H9 (cell line): ENCODE measurements at regions not wholly inside any gene's neighbourhood (a gene's known extent, or its start where the extent isn't known, plus 50 kb on each side); places are given as distances from the start of the nearest gene placed in this dataset.

Source experiments
- DNase-seq: peaks from one replicate; pipeline ENCODE4 v3.0.0-alpha.2; 2017
- H2AFZ ChIP-seq: one replicate; pipeline ENCODE4 v1.6.1; 2013; ENCODE audit warnings: mild to moderate bottlenecking, low read length, control low read depth, moderate library complexity
- H2AK5ac ChIP-seq: 2 replicates; pipeline ENCODE4 v1.6.1; 2013; ENCODE audit warnings: low read length, control low read depth, mixed read lengths; ENCODE audit not compliant: insufficient read length
- H2BK120ac ChIP-seq: one replicate; pipeline ENCODE4 v1.6.1; 2013; ENCODE audit warnings: low read depth, mild to moderate bottlenecking, low read length, control low read depth, inconsistent platforms; ENCODE audit not compliant: poor library complexity, severe bottlenecking
- H2BK12ac ChIP-seq: 2 replicates; pipeline ENCODE4 v1.6.1; 2013; ENCODE audit warnings: low read length, control low read depth, mixed read lengths, low read depth; ENCODE audit not compliant: insufficient read length
- H2BK15ac ChIP-seq: 2 replicates; pipeline ENCODE4 v1.6.1; 2013; ENCODE audit warnings: low read depth, low read length, control low read depth
- H2BK20ac ChIP-seq: one replicate; pipeline ENCODE4 v1.6.1; 2013; ENCODE audit warnings: low read depth, mild to moderate bottlenecking, low read length, control low read depth, inconsistent platforms; ENCODE audit not compliant: poor library complexity, severe bottlenecking
- H2BK5ac ChIP-seq: 2 replicates; pipeline ENCODE4 v1.6.1; 2013; ENCODE audit warnings: low read length, control low read depth, mixed read lengths; ENCODE audit not compliant: insufficient read length
- H3K14ac ChIP-seq: 2 replicates; pipeline ENCODE4 v1.6.1; 2013; ENCODE audit warnings: low read length, control low read depth; ENCODE audit not compliant: insufficient read depth
- H3K18ac ChIP-seq: 2 replicates; pipeline ENCODE4 v1.6.1; 2013; ENCODE audit warnings: low read depth, mild to moderate bottlenecking, mixed read lengths, low read length, control low read depth; ENCODE audit not compliant: insufficient read length
- H3K23ac ChIP-seq: 2 replicates; pipeline ENCODE4 v1.6.1; 2013; ENCODE audit warnings: low read length, control low read depth, mixed read lengths, low read depth; ENCODE audit not compliant: insufficient read length
- H3K23me2 ChIP-seq: 2 replicates; pipeline ENCODE4 v1.6.1; 2013; ENCODE audit warnings: low read depth, mild to moderate bottlenecking, mixed read lengths, low read length, control low read depth; ENCODE audit not compliant: insufficient read length, poor library complexity, severe bottlenecking
- H3K27ac ChIP-seq: 2 replicates; pipeline ENCODE4 v1.5.1; 2013; ENCODE audit warnings: low read length, control low read depth, mixed read lengths, low read depth; ENCODE audit not compliant: insufficient read length
- H3K27me3 ChIP-seq: 2 replicates; pipeline ENCODE4 v1.6.1; 2013; ENCODE audit warnings: low read length, control low read depth, inconsistent platforms; ENCODE audit not compliant: insufficient read depth
- H3K4ac ChIP-seq: 2 replicates; pipeline ENCODE4 v1.6.1; 2013; ENCODE audit warnings: low read depth, mild to moderate bottlenecking, control low read depth, inconsistent platforms, low read length, moderate library complexity
- H3K4me1 ChIP-seq: 2 replicates; pipeline ENCODE4 v1.6.1; 2013; ENCODE audit warnings: low read length, control low read depth, inconsistent platforms; ENCODE audit not compliant: insufficient read depth
- H3K4me2 ChIP-seq: 2 replicates; pipeline ENCODE4 v1.6.1; 2013; ENCODE audit warnings: low read length, control low read depth, mixed read lengths; ENCODE audit not compliant: insufficient read length, insufficient read depth
- H3K56ac ChIP-seq: 2 replicates; pipeline ENCODE4 v1.6.1; 2013; ENCODE audit warnings: low read depth, mild to moderate bottlenecking, mixed read lengths, low read length, control low read depth; ENCODE audit not compliant: insufficient read length
- H3K79me1 ChIP-seq: 2 replicates; pipeline ENCODE4 v1.6.1; 2013; ENCODE audit warnings: low read depth, mild to moderate bottlenecking, moderate library complexity, low read length, control low read depth, inconsistent platforms; ENCODE audit not compliant: insufficient read depth, poor library complexity, severe bottlenecking
- H3K79me2 ChIP-seq: 2 replicates; pipeline ENCODE4 v1.6.1; 2013; ENCODE audit warnings: low read length, control low read depth, inconsistent platforms; ENCODE audit not compliant: insufficient read depth
- H3K9ac ChIP-seq: 2 replicates; pipeline ENCODE4 v1.6.1; 2013; ENCODE audit warnings: low read length, control low read depth, mixed read lengths; ENCODE audit not compliant: insufficient read length; ENCODE audit errors: extremely low read depth
- H3K9me3 ChIP-seq: one replicate; pipeline ENCODE4 v1.6.1; 2013; ENCODE audit warnings: low read depth, low read length, inconsistent platforms; ENCODE audit not compliant: control insufficient read depth
- H3T11ph ChIP-seq: one replicate; pipeline ENCODE4 v1.6.1; 2013; ENCODE audit warnings: mild to moderate bottlenecking, low read length, control low read depth, inconsistent platforms
- H4K20me1 ChIP-seq: one replicate; pipeline ENCODE4 v1.6.1; 2013; ENCODE audit not compliant: control insufficient read depth, insufficient read length, insufficient read depth
- H4K5ac ChIP-seq: 2 replicates; pipeline ENCODE4 v1.6.1; 2013; ENCODE audit warnings: low read depth, mild to moderate bottlenecking, mixed read lengths, low read length, control low read depth; ENCODE audit not compliant: insufficient read length
- H4K8ac ChIP-seq: replicated peaks from 2 replicates; pipeline ENCODE4 v1.6.1; 2013; ENCODE audit warnings: low read length, control low read depth, mixed read lengths, low read depth; ENCODE audit not compliant: insufficient read length
- H4K91ac ChIP-seq: 2 replicates; pipeline ENCODE4 v1.6.1; 2013; ENCODE audit warnings: low read depth, mild to moderate bottlenecking, moderate library complexity, mixed read lengths, low read length, control low read depth; ENCODE audit not compliant: insufficient read length
- H3K27ac Mint-ChIP-seq, 3 experiments: 2 replicates in 2 of 3; 3 replicates in 1 of 3; pipeline ENCODE4 v1.8.0; 2020 to 2021; ENCODE audit warnings: mixed read lengths in 3 of 3, mild to moderate bottlenecking in 1 of 3, moderate library complexity in 1 of 3
- H3K27me3 Mint-ChIP-seq: 2 replicates; pipeline ENCODE4 v1.8.0; 2021; ENCODE audit warnings: low read depth, mild to moderate bottlenecking, moderate library complexity, mixed read lengths
- H3K36me3 Mint-ChIP-seq, 3 experiments: 2 replicates in 2 of 3; 3 replicates in 1 of 3; pipeline ENCODE4 v1.8.0; 2020 to 2021; ENCODE audit warnings: low read depth in 3 of 3, mixed read lengths in 3 of 3; ENCODE audit not compliant: insufficient read depth in 1 of 3
- H3K4me1 Mint-ChIP-seq, 2 experiments: 2 replicates each; pipeline ENCODE4 v1.8.0; 2020; ENCODE audit warnings: mixed read lengths in 2 of 2
- H3K4me3 Mint-ChIP-seq, 2 experiments: 2 replicates in 1 of 2; 3 replicates in 1 of 2; pipeline ENCODE4 v1.8.0; 2020 to 2021; ENCODE audit warnings: mild to moderate bottlenecking in 2 of 2, mixed read lengths in 2 of 2, moderate library complexity in 1 of 2
- H3K9me3 Mint-ChIP-seq, 2 experiments: 2 replicates in 1 of 2; 3 replicates in 1 of 2; pipeline ENCODE4 v1.8.0; 2020; ENCODE audit warnings: mild to moderate bottlenecking in 2 of 2, mixed read lengths in 2 of 2, moderate library complexity in 1 of 2
- WGBS: extraction: QIAGEN DNeasy Blood & Tissue Kit; methylation state at CpG from one replicate; pipeline ENCODE4 v1.1.7; 2013; ENCODE audit warnings: missing lambda C conversion rate, low lambda C conversion rate, mixed read lengths; ENCODE audit not compliant: insufficient read length; ENCODE audit errors: extremely low coverage; 5-methylcytosine and 5-hydroxymethylcytosine counted together
- TF ChIP-seq, protein P1 (sequence below): fragments of 200-600 bp; sonication (generic); conservative IDR thresholded peaks from 3 replicates; pipeline ENCODE4 v1.8.0; 2021; ENCODE audit warnings: antibody characterized with exemption, mild to moderate bottlenecking

DNA sequence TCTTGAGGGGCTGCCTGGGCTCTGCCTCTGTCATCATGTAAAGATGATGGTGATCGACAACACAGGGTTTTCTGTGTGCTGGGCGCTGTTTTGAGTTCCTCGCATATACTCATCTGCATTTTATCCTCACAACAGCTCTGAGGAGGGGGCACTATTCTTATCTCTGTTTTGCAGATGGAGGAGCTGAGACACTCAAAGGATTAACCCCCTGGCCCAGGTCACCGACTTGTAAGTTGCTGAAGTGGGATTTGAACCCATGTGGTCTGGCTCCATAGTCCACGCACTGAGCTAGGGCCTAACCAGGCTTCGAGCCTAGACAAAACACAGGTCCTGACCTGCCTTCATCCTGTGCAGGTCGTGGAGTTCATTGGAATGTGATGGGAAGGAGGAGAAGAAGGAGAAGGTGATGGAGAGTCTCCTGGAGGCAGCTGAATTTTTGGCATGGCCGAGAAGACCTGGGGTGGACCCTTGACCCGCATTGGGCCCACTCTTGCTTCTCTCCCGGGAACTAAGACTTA lies 140.0 kb downstream of the ASCL4 start:
- H2BK12ac ChIP-seq, result no peak overlapping the region
- no peak overlapping the region for H4K8ac ChIP-seq
- no peak overlapping the region for H3K4me3 Mint-ChIP-seq
- H2BK15ac ChIP-seq, result no peak overlapping the region
- no peak overlapping the region for H3K4ac ChIP-seq
- no peak overlapping the region for H3T11ph ChIP-seq
- H3K9me3 Mint-ChIP-seq, result no peaks in the 10 kb centered on the region
- no peak overlapping the region for H3K14ac ChIP-seq
- H3K4me2 ChIP-seq, result no peak overlapping the region
- no peaks in the 10 kb centered on the region for H3K4me1 ChIP-seq
- no peak overlapping the region for H3K18ac ChIP-seq
- no peaks in the 10 kb centered on the region; a peak in 1 of 7 replicates for H3K36me3 Mint-ChIP-seq
- H3K56ac ChIP-seq, result no peak overlapping the region
- no CpG with 5 or more reads among the region's 10 CpGs for WGBS
- H3K27ac Mint-ChIP-seq, result no peak overlapping the region
- TF ChIP-seq, protein P1, sequence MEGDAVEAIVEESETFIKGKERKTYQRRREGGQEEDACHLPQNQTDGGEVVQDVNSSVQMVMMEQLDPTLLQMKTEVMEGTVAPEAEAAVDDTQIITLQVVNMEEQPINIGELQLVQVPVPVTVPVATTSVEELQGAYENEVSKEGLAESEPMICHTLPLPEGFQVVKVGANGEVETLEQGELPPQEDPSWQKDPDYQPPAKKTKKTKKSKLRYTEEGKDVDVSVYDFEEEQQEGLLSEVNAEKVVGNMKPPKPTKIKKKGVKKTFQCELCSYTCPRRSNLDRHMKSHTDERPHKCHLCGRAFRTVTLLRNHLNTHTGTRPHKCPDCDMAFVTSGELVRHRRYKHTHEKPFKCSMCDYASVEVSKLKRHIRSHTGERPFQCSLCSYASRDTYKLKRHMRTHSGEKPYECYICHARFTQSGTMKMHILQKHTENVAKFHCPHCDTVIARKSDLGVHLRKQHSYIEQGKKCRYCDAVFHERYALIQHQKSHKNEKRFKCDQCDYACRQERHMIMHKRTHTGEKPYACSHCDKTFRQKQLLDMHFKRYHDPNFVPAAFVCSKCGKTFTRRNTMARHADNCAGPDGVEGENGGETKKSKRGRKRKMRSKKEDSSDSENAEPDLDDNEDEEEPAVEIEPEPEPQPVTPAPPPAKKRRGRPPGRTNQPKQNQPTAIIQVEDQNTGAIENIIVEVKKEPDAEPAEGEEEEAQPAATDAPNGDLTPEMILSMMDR, result no peak
- H3K9ac ChIP-seq, result no peak overlapping the region
- no peak overlapping the region for H2AFZ ChIP-seq
- H3K79me1 ChIP-seq, result no peaks in the 10 kb centered on the region
- no peak overlapping the region for H2BK5ac ChIP-seq
- H2BK120ac ChIP-seq, result no peak overlapping the region
- peaks cover 6 to 7% of the 10 kb centered on the region in 2 experiments; a peak in 3 of 4 replicates for H3K4me1 Mint-ChIP-seq
- H2BK20ac ChIP-seq, result no peak overlapping the region
- no peak overlapping the region for H3K27ac ChIP-seq
- H4K91ac ChIP-seq, result no peak overlapping the region
- no peaks in the 10 kb centered on the region for H3K9me3 ChIP-seq
- H3K79me2 ChIP-seq, result no peaks in the 10 kb centered on the region
- H3K23me2 ChIP-seq, result peaks cover 5% of the 10 kb centered on the region
- no peak overlapping the region for H2AK5ac ChIP-seq
- peaks cover 39% of the 10 kb centered on the region for H3K27me3 Mint-ChIP-seq
- H4K20me1 ChIP-seq, result no peaks in the 10 kb centered on the region
- no peak overlapping the region for H4K5ac ChIP-seq
- DNase-seq, result no peak
- no peaks in the 10 kb centered on the region for H3K27me3 ChIP-seq
- no peak overlapping the region for H3K23ac ChIP-seq
